HFFc6 (cell line): ENCODE measurements at regions not wholly inside any gene's neighbourhood (a gene's known extent, or its start where the extent isn't known, plus 50 kb on each side); places are given as distances from the start of the nearest gene placed in this dataset.

Source experiments
- DNase-seq: peaks from one replicate; pipeline ENCODE4 v3.0.0-alpha.2; 2018
- H3K27ac Mint-ChIP-seq: 2 replicates; pipeline ENCODE4 v1.8.0; 2020; ENCODE audit warnings: mild to moderate bottlenecking, mixed read lengths
- H3K27me3 Mint-ChIP-seq: 2 replicates; pipeline ENCODE4 v1.8.0; 2021; ENCODE audit warnings: mild to moderate bottlenecking, moderate library complexity, mixed read lengths; ENCODE audit not compliant: insufficient read depth
- H3K36me3 Mint-ChIP-seq: 2 replicates; pipeline ENCODE4 v1.8.0; 2021; ENCODE audit warnings: low read depth, mixed read lengths
- H3K4me1 Mint-ChIP-seq: 2 replicates; pipeline ENCODE4 v1.8.0; 2020; ENCODE audit warnings: low read depth, mixed read lengths
- H3K4me3 Mint-ChIP-seq: 2 replicates; pipeline ENCODE4 v1.8.0; 2020; ENCODE audit warnings: mild to moderate bottlenecking, moderate library complexity, mixed read lengths
- H3K9me3 Mint-ChIP-seq: 2 replicates; pipeline ENCODE4 v1.8.0; 2020; ENCODE audit warnings: mild to moderate bottlenecking, mixed read lengths
- CTCF ChIP-seq: fragments of 200-600 bp; sonication (generic); IDR thresholded peaks from 2 replicates; pipeline ENCODE4 v1.5.0; 2021; ENCODE audit warnings: antibody characterized with exemption, mild to moderate bottlenecking

- Mint-ChIP-seq H3K27me3 (no peaks in the 10 kb centered on the region), H3K4me3 (no peak overlapping the region), H3K9me3 (peaks cover 24% of the 10 kb centered on the region), H3K36me3 (no peaks in the 10 kb centered on the region), H3K4me1 (no peaks in the 10 kb centered on the region), H3K27ac (no peak overlapping the region)
- no peak for TF ChIP-seq CTCF
- DNase-seq, result no peak
Observed at GRCh38 chr5:166211640-166212039, 2079.8 kb upstream of the WWC1 start.

GRCh38 chr5:166236327-166236726 is 2055.1 kb upstream of the WWC1 start:
- no peaks in the 10 kb centered on the region for H3K27me3 Mint-ChIP-seq
- DNase-seq, result no peak
- no peak overlapping the region for H3K27ac Mint-ChIP-seq
- no peak for TF ChIP-seq CTCF
- H3K4me3 Mint-ChIP-seq, result no peak overlapping the region
- H3K4me1 Mint-ChIP-seq, result no peaks in the 10 kb centered on the region
- H3K36me3 Mint-ChIP-seq, result no peaks in the 10 kb centered on the region
- peaks cover 59% of the 10 kb centered on the region for H3K9me3 Mint-ChIP-seq

- no peaks in the 10 kb centered on the region for H3K4me1 Mint-ChIP-seq
- H3K36me3 Mint-ChIP-seq, result no peaks in the 10 kb centered on the region
- no peak overlapping the region for H3K4me3 Mint-ChIP-seq
- H3K27ac Mint-ChIP-seq, result no peak overlapping the region
- H3K9me3 Mint-ChIP-seq, result peaks cover 58% of the 10 kb centered on the region
- no peaks in the 10 kb centered on the region for H3K27me3 Mint-ChIP-seq
- no peak for TF ChIP-seq CTCF
- no peak for DNase-seq
Observed at GRCh38 chr5:166240705-166241104, 2050.7 kb upstream of the WWC1 start.

- no peak for TF ChIP-seq CTCF
- Mint-ChIP-seq H3K4me1 (no peaks in the 10 kb centered on the region), H3K4me3 (no peak overlapping the region), H3K36me3 (no peaks in the 10 kb centered on the region), H3K9me3 (peaks cover 53% of the 10 kb centered on the region), H3K27me3 (no peaks in the 10 kb centered on the region), H3K27ac (no peak overlapping the region)
- DNase-seq, result no peak
Observed at GRCh38 chr5:166245556-166245955, 2045.9 kb upstream of the WWC1 start.

- no peak for TF ChIP-seq CTCF
- Mint-ChIP-seq H3K36me3 (no peaks in the 10 kb centered on the region), H3K4me3 (no peak overlapping the region), H3K27ac (no peak overlapping the region), H3K9me3 (peaks cover 50% of the 10 kb centered on the region), H3K27me3 (no peaks in the 10 kb centered on the region), H3K4me1 (no peaks in the 10 kb centered on the region)
- DNase-seq, result no peak
Observed at GRCh38 chr5:166251786-166252185, 2039.7 kb upstream of the WWC1 start.

- no peak for DNase-seq
- no peaks in the 10 kb centered on the region for H3K36me3 Mint-ChIP-seq
- peaks cover 33% of the 10 kb centered on the region for H3K9me3 Mint-ChIP-seq
- TF ChIP-seq CTCF, result no peak
- no peaks in the 10 kb centered on the region for H3K27me3 Mint-ChIP-seq
- H3K4me1 Mint-ChIP-seq, result no peaks in the 10 kb centered on the region
- no peak overlapping the region for H3K27ac Mint-ChIP-seq
- no peak overlapping the region for H3K4me3 Mint-ChIP-seq
Observed at GRCh38 chr5:166257661-166258060, 2033.8 kb upstream of the WWC1 start.
